Prostate gland (tissue), 2 donors: ENCODE measurements at regions not wholly inside any gene's neighbourhood (a gene's known extent, or its start where the extent isn't known, plus 50 kb on each side); places are given as distances from the start of the nearest gene placed in this dataset.

ENCODE experiments used
- DNase-seq: peaks from one replicate; pipeline ENCODE4 v3.0.0-alpha.2; 2019; ENCODE audit warnings: low spot score
- H3K27ac ChIP-seq, 2 donors: fragments of 200-600 bp; sonication (generic); 2 replicates each; pipeline ENCODE4 v1.5.1; 2017 to 2019
- H3K27me3 ChIP-seq: fragments of 200-600 bp; sonication (generic); replicated peaks from 2 replicates; pipeline ENCODE4 v1.5.1; 2019; ENCODE audit not compliant: insufficient read depth
- H3K36me3 ChIP-seq, 2 donors: fragments of 200-600 bp; sonication (generic); 1 replicate in 1 of 2; 2 replicates in 1 of 2; pipeline versions ENCODE4 v1.5.1 to v1.8.1; 2017 to 2019
- H3K4me1 ChIP-seq: fragments of 200-600 bp; sonication (generic); replicated peaks from 2 replicates; pipeline ENCODE4 v1.5.1; 2019
- H3K4me3 ChIP-seq, 2 donors: fragments of 200-600 bp; sonication (generic); 2 replicates each; pipeline ENCODE4 v1.5.1; 2017 to 2019
- H3K9me3 ChIP-seq: fragments of 200-600 bp; sonication (generic); 2 replicates; pipeline ENCODE4 v1.5.1; 2017
- CTCF ChIP-seq, 4 experiments: fragments of 200-600 bp in 2 of 4; fragments of 450-650 bp in 2 of 4; sonication (generic) in 2 of 4; IDR thresholded peaks; 1 replicate in 3 of 4; 2 replicates in 1 of 4; pipeline ENCODE4 v1.5.1; 2016 to 2019; ENCODE audit warnings: antibody characterized with exemption in 4 of 4, mild to moderate bottlenecking in 2 of 4, moderate library complexity in 2 of 4
- POLR2A ChIP-seq: fragments of 450-650 bp; IDR thresholded peaks from one replicate; pipeline ENCODE4 v1.6.1; 2016; ENCODE audit warnings: antibody characterized with exemption, mild to moderate bottlenecking
- POLR2AphosphoS5 ChIP-seq: sonication (generic); formaldehyde crosslinking; IDR thresholded peaks from one replicate; pipeline ENCODE4 v1.6.1; 2017; ENCODE audit warnings: antibody characterized with exemption
- WGBS: methylation state at CpG from one replicate; pipeline ENCODE4 v1.1.5; 2018; 5-methylcytosine and 5-hydroxymethylcytosine counted together
- intact Hi-C: fragments of 100-400 bp; cut with DNase I; formaldehyde crosslinking; loops from one replicate; pipeline ENCODE4 v1.14.2; 2022

- intact Hi-C loops = no loop called here
- TF ChIP-seq POLR2AphosphoS5 = no peak
- WGBS = 79% methylated on average over 2 of the region's 2 CpGs
- no peak for DNase-seq
- H3K27me3 ChIP-seq = no peaks in the 10 kb centered on the region
- no peak overlapping the region for H3K4me3 ChIP-seq
- H3K36me3 ChIP-seq = no peaks in the 10 kb centered on the region
- no peak overlapping the region for H3K27ac ChIP-seq
- H3K4me1 ChIP-seq = no peaks in the 10 kb centered on the region
- no peaks in the 10 kb centered on the region for H3K9me3 ChIP-seq
Observed at GRCh38 chr16:26547681-26548080, 519.0 kb upstream of the C16orf82 start.

GRCh38 chr16:26550111-26550610 is 516.6 kb upstream of the C16orf82 start:
- TF ChIP-seq POLR2A = no peak
- TF ChIP-seq CTCF (IDR thresholded peaks at IDR 0.05) = no peak
- TF ChIP-seq POLR2AphosphoS5 = no peak
- H3K36me3 ChIP-seq = no peaks in the 10 kb centered on the region
- no peaks in the 10 kb centered on the region for H3K4me1 ChIP-seq
- no peak overlapping the region for H3K27ac ChIP-seq
- WGBS = 41% methylated on average over 3 of the region's 3 CpGs
- no peaks in the 10 kb centered on the region for H3K27me3 ChIP-seq
- no peaks in the 10 kb centered on the region for H3K9me3 ChIP-seq
- DNase-seq = no peak
- intact Hi-C loops = no loop called here
- no peak overlapping the region for H3K4me3 ChIP-seq

GRCh38 chr16:26554030-26554429 is 512.7 kb upstream of the C16orf82 start:
- 67% methylated on average over 3 of the region's 3 CpGs for WGBS
- no peak overlapping the region for H3K4me3 ChIP-seq
- no peak overlapping the region for H3K27ac ChIP-seq
- no peaks in the 10 kb centered on the region for H3K9me3 ChIP-seq
- no peaks in the 10 kb centered on the region for H3K27me3 ChIP-seq
- intact Hi-C loops = no loop called here
- no peak for TF ChIP-seq POLR2A
- no peak for TF ChIP-seq CTCF (IDR thresholded peaks at IDR 0.05)
- no peak for TF ChIP-seq POLR2AphosphoS5
- no peak for DNase-seq
- no peaks in the 10 kb centered on the region for H3K4me1 ChIP-seq
- no peaks in the 10 kb centered on the region for H3K36me3 ChIP-seq

- 81% methylated on average over 6 of the region's 6 CpGs for WGBS
- no peak for TF ChIP-seq POLR2A
- no peak for TF ChIP-seq POLR2AphosphoS5
- no peak for TF ChIP-seq CTCF (IDR thresholded peaks at IDR 0.05)
- intact Hi-C loops = no loop called here
- H3K27me3 ChIP-seq = peaks cover 4% of the 10 kb centered on the region
- no peaks in the 10 kb centered on the region for H3K4me1 ChIP-seq
- H3K36me3 ChIP-seq = no peaks in the 10 kb centered on the region
- H3K27ac ChIP-seq = no peak overlapping the region
- no peak overlapping the region for H3K4me3 ChIP-seq
- DNase-seq = no peak
- no peaks in the 10 kb centered on the region for H3K9me3 ChIP-seq
Observed at GRCh38 chr16:26561303-26561702, 505.4 kb upstream of the C16orf82 start.

GRCh38 chr16:26563018-26563417 is 503.7 kb upstream of the C16orf82 start:
- no peak overlapping the region for H3K4me3 ChIP-seq
- 67% methylated on average over 2 of the region's 2 CpGs for WGBS
- no peaks in the 10 kb centered on the region for H3K36me3 ChIP-seq
- intact Hi-C loops = no loop called here
- H3K27ac ChIP-seq = no peak overlapping the region
- no peaks in the 10 kb centered on the region for H3K4me1 ChIP-seq
- no peak for DNase-seq
- H3K9me3 ChIP-seq = no peaks in the 10 kb centered on the region
- TF ChIP-seq CTCF (IDR thresholded peaks at IDR 0.05) (no peak), POLR2A (no peak), POLR2AphosphoS5 (no peak)
- peaks cover 4% of the 10 kb centered on the region for H3K27me3 ChIP-seq
